ENCODE measurements at regions not wholly inside any gene's neighbourhood (a gene's known extent, or its start where the extent isn't known, plus 50 kb on each side); places are given as distances from the start of the nearest gene placed in this dataset.

DNA sequence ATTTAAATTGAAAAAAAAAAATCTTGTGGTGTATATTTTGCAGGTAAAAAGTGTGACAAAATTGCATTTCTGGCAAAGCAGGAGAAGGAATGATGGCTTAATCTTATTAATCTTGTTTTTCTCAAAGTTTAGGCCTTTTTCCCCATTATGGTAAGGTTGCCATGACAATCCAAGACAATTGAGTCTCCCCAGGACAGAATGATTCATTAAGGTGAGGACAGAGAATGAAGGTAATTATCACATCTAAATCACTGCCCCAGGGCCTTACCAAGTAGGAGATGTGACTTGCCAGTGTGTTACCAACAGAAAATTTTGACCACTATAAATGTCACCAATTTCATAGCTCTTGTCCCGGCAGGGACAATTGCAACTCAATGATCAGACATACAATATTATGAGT is 439.2 kb downstream of the DNAH5 start:
- H3K36me3 ChIP-seq (ENCODE audit: control insufficient read depth in 4 of 4, insufficient read depth in 4 of 4, low read length in 4 of 4) = no peaks in the 10 kb centered on the region
- no peak for ATAC-seq (ENCODE audit: insufficient read depth, low FRiP score)
- 88 to 95% methylated on average over 1 of the region's 1 CpG for WGBS, 2 donors
- no peak overlapping the region for H3K9ac ChIP-seq (ENCODE audit: insufficient read depth in 1 of 2, low read length in 2 of 2)
- H3K4me1 ChIP-seq (ENCODE audit: control insufficient read depth in 5 of 5, insufficient read depth in 5 of 5, low read length in 5 of 5) = no peaks in the 10 kb centered on the region
- H3K27ac ChIP-seq (ENCODE audit: low read depth in 1 of 2, low read length in 1 of 2) = no peak overlapping the region
- TF ChIP-seq, protein P1, sequence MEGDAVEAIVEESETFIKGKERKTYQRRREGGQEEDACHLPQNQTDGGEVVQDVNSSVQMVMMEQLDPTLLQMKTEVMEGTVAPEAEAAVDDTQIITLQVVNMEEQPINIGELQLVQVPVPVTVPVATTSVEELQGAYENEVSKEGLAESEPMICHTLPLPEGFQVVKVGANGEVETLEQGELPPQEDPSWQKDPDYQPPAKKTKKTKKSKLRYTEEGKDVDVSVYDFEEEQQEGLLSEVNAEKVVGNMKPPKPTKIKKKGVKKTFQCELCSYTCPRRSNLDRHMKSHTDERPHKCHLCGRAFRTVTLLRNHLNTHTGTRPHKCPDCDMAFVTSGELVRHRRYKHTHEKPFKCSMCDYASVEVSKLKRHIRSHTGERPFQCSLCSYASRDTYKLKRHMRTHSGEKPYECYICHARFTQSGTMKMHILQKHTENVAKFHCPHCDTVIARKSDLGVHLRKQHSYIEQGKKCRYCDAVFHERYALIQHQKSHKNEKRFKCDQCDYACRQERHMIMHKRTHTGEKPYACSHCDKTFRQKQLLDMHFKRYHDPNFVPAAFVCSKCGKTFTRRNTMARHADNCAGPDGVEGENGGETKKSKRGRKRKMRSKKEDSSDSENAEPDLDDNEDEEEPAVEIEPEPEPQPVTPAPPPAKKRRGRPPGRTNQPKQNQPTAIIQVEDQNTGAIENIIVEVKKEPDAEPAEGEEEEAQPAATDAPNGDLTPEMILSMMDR (IDR thresholded peaks at IDR 0.05; ENCODE audit: control extremely low read depth, extremely low read depth) = no peak
- no peaks in the 10 kb centered on the region for H3K27me3 ChIP-seq (ENCODE audit: control insufficient read depth in 3 of 3, insufficient read depth in 3 of 3, low read length in 2 of 3)
- peaks cover 0 to 4% (median 0%) of the 10 kb centered on the region in 4 donors for H3K9me3 ChIP-seq (ENCODE audit: control insufficient read depth in 4 of 4, insufficient read depth in 3 of 4, low read length in 3 of 4)
- H3K4me3 ChIP-seq = no peak overlapping the region
- no peak for DNase-seq

DNA sequence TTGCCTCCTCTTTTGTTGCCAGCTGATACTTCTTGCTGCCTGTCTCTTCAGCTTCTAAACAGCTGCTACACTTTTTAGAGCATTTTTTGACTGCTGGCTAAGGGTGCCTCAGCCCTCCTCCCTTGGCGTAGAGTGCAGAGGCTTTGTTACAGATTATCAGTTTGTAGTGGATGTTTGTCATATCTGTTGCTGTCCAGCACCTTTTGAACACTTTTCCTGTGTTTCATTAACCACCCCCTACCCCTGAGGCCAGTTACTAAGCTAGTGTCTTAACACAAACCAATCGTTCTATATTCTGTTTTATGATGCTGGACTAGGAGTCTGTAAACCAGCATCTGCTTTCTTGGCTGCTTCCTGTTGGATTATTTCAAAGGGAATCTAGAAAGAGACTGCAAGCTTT is 441.5 kb downstream of the DNAH5 start:
- Histone ChIP-seq H3K9ac (ENCODE audit: insufficient read depth in 1 of 2, low read length in 2 of 2) (no peak overlapping the region), H3K4me3 (no peak overlapping the region), H3K27ac (ENCODE audit: low read depth in 1 of 2, low read length in 1 of 2) (no peak overlapping the region), H3K27me3 (ENCODE audit: control insufficient read depth in 3 of 3, insufficient read depth in 3 of 3, low read length in 2 of 3) (no peaks in the 10 kb centered on the region), H3K4me1 (ENCODE audit: control insufficient read depth in 5 of 5, insufficient read depth in 5 of 5, low read length in 5 of 5) (no peaks in the 10 kb centered on the region), H3K36me3 (ENCODE audit: control insufficient read depth in 4 of 4, insufficient read depth in 4 of 4, low read length in 4 of 4) (no peaks in the 10 kb centered on the region), H3K9me3 (ENCODE audit: control insufficient read depth in 4 of 4, insufficient read depth in 3 of 4, low read length in 3 of 4) (peaks cover 0 to 4% (median 0%) of the 10 kb centered on the region in 4 donors)
- WGBS, 2 donors = 67 to 85% methylated on average over 2 of the region's 2 CpGs
- DNase-seq (no peak), ATAC-seq (ENCODE audit: insufficient read depth, low FRiP score) (no peak)
- TF ChIP-seq, protein P1 (IDR thresholded peaks at IDR 0.05; ENCODE audit: control extremely low read depth, extremely low read depth) = no peak

DNA sequence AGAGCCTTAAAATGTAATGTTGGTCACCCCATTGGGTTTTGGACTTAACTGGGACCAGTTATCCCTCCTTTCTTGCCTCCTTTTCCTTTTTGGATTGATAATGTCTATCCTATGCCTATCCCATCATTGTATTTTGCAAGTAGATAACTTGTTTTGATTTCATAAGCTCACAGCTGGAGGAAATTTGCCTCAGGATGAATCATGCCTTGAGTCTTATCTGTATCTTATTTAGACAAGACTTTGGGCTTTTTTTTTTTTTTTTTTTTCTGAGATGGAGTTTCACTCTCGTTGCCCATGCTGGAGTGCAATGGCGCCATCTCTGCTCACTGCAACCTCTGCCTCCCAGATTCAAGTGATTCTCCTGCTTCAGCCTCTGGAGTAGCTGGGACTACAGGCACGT is 443.3 kb downstream of the DNAH5 start:
- WGBS, 2 donors = 69 to 82% methylated on average over 3 of the region's 3 CpGs
- TF ChIP-seq, protein P1 (IDR thresholded peaks at IDR 0.05; ENCODE audit: control extremely low read depth, extremely low read depth) = no peak
- ATAC-seq (ENCODE audit: insufficient read depth, low FRiP score) = no peak

DNA sequence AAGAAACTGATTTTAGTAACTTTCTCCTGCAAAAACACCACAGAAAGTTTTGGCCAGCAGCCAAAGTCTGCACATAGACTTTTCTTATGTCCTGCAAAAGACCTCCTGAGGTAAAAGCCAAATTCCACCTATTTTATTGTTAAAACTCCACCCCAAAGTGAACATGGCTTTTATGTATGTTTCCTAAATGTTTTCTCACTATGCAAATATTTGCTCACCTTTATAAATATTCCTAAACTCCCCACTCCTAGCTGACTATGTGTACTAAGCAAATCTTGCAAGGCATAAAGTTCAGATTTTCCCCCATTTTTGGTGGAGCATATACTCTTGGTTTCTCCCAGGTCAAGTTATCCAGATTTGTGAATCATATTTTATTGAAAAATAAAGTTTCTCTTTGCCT is 446.2 kb downstream of the DNAH5 start:
- TF ChIP-seq, protein P1 (IDR thresholded peaks at IDR 0.05; ENCODE audit: control extremely low read depth, extremely low read depth) = no peak
- Histone ChIP-seq H3K27me3 (ENCODE audit: control insufficient read depth in 3 of 3, insufficient read depth in 3 of 3, low read length in 2 of 3) (no peaks in the 10 kb centered on the region), H3K9me3 (ENCODE audit: control insufficient read depth in 4 of 4, insufficient read depth in 3 of 4, low read length in 3 of 4) (peaks cover 0 to 4% (median 0%) of the 10 kb centered on the region in 4 donors), H3K27ac (ENCODE audit: low read depth in 1 of 2, low read length in 1 of 2) (no peak overlapping the region), H3K4me3 (no peak overlapping the region), H3K9ac (ENCODE audit: insufficient read depth in 1 of 2, low read length in 2 of 2) (no peak overlapping the region), H3K36me3 (ENCODE audit: control insufficient read depth in 4 of 4, insufficient read depth in 4 of 4, low read length in 4 of 4) (no peaks in the 10 kb centered on the region), H3K4me1 (ENCODE audit: control insufficient read depth in 5 of 5, insufficient read depth in 5 of 5, low read length in 5 of 5) (no peaks in the 10 kb centered on the region)
- DNase-seq = peak in 2 of 3 donors; percentile 4 to 9
- ATAC-seq (ENCODE audit: insufficient read depth, low FRiP score) = no peak

More for the DNA sequence above, 443.3 kb downstream of the DNAH5 start:
- Histone ChIP-seq H3K27ac (ENCODE audit: low read depth in 1 of 2, low read length in 1 of 2) (no peak overlapping the region), H3K9me3 (ENCODE audit: control insufficient read depth in 4 of 4, insufficient read depth in 3 of 4, low read length in 3 of 4) (peaks cover 0 to 4% (median 0%) of the 10 kb centered on the region in 4 donors), H3K36me3 (ENCODE audit: control insufficient read depth in 4 of 4, insufficient read depth in 4 of 4, low read length in 4 of 4) (no peaks in the 10 kb centered on the region), H3K4me1 (ENCODE audit: control insufficient read depth in 5 of 5, insufficient read depth in 5 of 5, low read length in 5 of 5) (no peaks in the 10 kb centered on the region), H3K9ac (ENCODE audit: insufficient read depth in 1 of 2, low read length in 2 of 2) (no peak overlapping the region), H3K27me3 (ENCODE audit: control insufficient read depth in 3 of 3, insufficient read depth in 3 of 3, low read length in 2 of 3) (no peaks in the 10 kb centered on the region), H3K4me3 (no peak overlapping the region)
- no peak for DNase-seq

All from lung (tissue), 11 donors.